RKO (cell line): ENCODE measurements at regions not wholly inside any gene's neighbourhood (a gene's known extent, or its start where the extent isn't known, plus 50 kb on each side); places are given as distances from the start of the nearest gene placed in this dataset.

ENCODE experiments used
- DNase-seq: peaks from one replicate; pipeline ENCODE4 v3.0.0-alpha.2; 2016; ENCODE audit warnings: low spot score

DNA sequence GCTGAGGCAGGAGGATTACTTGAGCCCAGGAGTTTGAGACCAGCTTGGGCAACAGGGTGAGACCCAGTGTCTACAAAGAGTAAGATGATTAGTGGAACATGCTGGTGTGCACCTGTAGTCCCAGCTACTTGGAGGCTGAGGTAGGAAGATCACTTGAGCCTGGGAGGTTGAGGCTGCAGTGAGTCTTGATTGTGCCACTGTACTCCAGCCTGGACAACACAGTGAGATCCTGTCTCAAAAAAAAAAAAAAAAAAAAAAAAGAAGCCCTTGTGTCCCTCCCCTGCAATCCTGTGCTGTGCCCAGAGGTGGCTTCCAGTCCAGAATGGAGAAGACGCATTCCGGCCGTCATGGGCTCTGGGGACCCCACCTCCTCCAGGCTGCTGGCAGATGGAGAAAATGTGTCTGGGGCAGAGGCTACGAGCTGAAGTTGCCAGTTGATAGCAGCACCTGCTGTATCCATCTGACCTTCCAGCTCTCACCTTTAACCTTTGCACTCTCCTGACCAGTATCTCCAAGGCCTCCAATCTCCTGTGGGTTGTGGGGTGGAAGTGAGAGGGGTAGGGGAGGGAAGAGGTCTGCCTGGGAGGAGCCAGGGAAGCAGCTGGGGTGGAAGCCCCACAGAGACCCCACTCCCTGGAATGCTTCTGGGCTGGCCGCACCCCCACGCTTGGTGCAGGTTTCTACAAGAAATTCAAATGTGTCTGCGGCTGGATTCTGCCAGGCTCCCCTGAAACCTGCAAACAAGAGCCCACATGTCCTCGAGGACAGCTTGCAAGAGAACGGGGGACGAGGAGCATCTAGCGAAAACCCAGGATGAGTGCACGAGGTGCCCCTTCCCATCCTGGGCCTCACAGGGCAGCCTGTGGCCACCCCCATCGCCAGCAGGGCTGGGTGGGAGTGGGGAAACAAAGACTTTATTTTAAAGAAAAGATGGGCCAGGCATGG, 148.3 kb upstream of the IER5L start:
- DNase-seq, result no peak

DNA sequence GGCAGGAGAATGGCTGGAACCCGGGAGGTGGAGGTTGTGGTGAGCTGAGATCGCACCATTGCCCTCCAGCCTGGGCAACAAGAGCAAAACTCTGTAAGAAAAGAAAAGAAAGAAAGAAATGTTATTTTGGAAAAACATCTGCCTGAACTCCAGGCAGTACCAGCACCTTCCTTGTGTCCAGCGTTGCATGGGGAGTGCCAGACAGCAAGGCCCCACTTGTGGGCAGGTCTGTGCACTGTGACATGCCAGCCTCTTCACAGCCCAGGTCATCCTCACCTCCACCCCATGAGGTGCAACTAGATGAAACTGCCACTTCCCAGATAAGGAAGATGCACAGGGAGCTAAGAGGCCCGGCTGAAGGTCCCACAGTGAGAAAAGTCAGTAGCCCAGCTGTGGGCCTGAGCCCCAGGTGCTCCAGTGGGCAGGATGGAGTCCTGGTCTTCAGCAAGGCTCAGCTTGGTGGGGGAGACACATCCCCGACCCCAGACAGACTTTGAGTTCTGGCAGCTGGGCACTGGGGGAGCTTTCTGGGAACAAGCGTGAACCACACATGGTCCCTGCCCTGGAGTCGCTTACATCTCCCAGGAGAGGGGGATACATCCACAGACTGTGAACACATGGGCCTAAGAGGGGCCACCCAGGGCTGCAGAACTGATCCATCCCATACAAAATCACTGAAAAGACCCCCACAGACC, 146.9 kb upstream of the IER5L start:
- DNase-seq, result no peak

DNA sequence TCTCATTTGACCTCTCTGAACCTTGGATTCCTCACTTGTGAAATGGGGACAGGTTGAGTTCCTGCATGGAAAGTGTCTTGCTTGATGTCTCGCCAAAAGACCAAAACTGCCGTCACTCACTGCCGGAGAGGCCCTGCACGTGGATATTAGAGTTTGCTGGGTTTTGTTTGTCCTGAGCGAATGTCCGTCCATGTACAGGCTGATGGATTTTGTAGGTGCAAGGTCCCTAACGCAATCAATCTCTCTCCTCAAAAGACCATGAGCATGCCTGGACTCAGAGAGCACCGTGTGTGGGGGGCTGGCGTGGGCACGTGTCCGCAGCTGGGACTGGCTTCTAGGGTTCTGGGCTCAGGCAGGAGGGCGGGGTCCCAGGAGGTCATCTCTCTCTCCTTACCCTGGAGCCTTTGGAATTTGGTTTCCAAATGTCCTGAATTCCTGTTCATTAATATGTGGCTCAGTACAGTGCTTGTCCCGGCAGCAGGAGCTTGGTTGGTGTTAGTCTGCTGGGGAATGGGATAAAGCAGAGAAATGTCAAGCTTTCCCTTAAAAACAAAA, 146.0 kb upstream of the IER5L start:
- no peak for DNase-seq

DNA sequence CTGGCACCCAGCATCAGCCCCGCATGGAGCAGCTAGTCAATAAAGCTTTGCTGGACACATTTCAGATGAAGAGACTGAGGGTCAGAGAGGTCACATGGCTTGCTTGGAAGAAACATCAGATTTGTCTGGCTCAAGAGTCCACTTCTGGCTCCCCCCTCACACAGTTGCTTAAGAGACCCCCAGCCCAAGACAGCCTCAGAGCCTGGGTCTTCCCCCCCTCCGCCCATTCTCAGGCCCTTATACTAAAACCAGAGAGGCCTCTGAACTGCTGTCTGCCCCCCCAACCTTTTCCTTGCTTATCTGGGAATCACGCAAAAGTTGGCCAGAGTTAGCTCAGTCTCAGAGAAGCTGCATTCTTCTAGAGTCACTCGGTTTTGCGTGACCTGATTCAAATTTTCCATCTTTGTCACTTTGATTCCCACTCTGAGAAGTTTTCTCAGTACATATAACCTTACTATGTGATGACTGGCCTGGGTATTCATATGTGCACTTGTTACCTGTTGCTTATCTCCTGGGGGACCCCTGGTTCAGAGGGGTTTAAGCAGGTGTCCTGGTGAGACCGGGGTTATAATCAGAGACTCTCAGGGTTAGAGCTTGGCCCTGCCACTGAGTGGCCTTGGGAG, 145.4 kb upstream of the IER5L start:
- DNase-seq, result no peak

DNA sequence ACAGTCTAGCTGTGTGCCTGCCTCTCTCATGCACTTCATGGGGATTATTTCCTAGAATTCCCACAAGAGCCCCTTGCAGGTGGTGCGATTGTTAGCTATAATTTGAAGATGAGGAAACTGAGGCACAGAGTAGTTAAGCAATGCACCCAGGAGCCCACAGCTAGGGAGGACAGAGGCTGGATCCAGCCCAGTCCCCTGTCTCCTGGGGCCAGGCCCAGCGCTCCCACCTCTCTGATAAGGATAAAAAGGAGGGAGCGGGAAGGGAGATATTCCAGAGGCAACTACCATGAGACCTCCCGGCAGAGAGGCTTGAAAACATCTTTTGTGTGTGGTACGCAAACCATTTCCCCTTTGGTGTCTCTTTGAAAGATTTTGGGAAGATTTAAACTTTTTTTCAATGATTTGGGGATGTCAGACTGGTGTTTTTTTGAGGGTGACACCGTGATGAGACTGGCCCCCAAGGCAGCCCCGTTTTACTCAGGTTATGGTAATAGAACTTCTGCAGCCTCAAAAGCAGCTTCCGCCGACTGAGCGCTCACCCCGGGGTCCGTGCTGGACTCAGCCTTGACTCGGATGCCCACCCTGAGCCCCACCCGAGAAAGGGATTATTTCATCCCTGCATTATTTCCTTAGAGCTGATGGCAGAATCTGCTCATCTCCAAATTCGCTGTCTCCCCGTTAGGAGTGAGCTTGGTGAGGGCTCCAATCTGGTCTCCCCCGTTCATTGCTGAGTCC, 144.7 kb upstream of the IER5L start:
- no peak for DNase-seq

DNA sequence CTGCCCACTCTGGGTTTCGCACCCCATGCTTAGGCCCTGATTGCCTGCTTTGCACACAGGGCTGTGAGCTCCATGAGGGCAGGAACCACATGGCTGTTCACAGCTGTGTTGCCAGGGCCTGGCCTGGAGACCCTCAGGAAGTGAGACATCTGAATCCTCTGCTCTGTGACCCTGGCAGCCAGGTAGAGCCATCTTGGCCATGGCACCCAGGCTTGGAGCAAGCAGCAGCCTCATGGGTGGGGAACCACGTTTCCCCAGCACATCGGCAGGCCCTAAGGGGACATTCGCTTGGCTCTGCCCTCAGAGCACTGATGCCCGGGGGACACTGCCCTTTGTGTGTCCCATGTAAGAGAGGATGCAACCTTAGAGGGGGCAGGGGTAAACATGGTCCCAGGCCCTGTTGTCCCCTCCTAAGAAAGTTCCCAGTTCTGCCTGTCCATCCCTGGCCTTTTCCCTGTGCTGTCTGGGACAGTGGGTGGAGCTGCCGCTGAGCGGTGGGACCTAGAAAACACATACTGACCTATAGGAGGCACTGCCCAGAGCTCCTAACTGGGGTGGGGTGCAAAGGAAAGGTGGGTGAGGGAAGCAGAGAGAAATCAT, 144.1 kb upstream of the IER5L start:
- DNase-seq, result no peak

DNA sequence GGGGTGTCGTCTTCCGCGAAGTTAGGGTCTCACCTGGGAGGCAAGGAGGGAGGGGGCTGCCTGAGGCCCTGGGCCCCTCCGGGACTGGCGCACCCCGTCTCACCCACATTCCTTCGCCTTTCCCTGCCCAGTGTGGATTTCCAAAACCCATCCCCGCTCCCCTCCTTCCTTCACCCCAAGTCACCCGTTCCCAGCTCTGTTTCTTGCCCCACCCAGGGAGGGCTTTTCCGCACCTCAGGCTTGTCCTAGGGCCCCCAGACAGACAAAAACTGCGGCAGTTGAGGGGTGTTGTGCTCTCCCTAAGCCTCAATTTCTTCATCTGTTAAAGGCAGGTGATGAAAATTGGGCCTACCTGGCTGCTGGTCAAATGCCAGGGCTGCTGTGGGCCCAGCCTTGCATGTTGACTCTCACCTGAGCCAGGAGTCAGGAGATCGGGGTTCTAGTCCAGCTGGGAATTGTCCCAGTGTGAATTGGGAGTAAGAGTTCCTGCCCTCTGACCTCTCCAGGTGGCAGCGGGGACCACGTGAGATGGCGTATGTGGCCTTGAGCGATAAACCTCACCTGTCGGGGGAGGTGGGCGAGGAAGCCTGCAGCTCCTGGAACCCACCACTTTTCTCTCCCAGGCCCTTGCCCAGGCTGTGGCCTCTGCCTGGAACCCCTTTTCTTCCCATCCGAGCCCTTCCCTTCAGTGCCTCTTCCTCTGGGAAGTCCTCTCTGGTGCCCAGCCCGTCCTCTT, 143.4 kb upstream of the IER5L start:
- no peak for DNase-seq

DNA sequence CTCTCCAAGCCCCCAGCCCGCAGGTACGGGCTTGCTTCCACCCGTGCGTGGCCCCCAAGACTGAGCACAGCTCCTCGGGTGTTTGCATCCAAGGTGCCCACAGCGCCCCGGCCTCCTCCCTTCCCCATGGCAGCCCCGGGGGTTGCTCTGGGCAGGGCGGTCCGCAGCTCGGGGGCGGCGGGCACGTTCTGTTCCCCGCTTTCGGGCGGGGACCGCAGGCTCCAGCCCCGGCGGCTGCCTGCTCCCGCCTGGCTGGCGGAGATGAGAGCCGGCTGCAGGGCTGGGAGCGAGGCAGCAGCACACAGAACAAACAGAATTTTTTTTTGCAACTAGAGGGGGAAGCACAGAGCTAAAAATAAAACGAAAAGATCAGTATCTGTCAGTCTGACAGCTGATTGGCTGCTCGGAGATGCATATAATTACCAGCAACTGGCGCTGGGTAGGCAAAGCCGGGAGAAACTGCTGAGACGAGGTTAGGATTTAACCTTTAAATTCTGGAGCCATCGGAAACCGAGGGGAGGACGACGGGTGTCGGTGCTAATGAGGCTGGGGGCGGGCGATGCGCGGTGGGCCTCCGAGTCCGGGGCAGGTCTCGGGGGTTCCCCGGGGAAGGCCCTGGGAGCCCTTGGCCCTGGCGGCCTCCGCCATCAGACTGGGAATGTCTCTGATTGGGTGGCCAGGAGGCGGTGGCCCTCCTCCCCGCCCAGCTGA, 142.7 kb upstream of the IER5L start:
- DNase-seq, result no peak

DNA sequence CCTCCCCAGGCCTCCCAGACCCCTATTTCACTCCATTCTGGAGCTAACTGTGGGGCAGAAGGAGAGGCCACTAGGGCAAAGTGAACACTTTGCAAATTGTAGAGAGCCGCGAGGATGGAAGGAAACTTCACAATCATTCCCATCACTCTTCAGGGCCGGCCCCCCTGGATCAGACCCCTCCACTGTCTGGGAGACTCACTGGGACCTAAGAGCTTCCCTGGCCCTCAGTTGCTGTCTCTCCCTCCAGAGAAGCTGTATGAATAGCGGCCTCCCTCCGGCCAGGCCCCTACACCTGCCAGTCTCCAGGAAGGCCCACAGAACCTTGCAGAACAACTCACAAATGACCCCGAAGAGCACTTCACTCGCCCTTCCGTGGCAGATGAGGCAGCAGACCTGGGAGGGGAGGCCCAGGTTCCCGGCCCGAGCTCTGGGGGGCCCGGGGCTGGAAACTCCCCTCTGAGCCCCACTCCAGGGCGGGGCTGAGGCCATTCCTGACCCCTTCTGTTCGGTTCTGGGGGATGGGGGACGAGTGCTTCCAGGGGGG, 141.9 kb upstream of the IER5L start:
- no peak for DNase-seq

DNA sequence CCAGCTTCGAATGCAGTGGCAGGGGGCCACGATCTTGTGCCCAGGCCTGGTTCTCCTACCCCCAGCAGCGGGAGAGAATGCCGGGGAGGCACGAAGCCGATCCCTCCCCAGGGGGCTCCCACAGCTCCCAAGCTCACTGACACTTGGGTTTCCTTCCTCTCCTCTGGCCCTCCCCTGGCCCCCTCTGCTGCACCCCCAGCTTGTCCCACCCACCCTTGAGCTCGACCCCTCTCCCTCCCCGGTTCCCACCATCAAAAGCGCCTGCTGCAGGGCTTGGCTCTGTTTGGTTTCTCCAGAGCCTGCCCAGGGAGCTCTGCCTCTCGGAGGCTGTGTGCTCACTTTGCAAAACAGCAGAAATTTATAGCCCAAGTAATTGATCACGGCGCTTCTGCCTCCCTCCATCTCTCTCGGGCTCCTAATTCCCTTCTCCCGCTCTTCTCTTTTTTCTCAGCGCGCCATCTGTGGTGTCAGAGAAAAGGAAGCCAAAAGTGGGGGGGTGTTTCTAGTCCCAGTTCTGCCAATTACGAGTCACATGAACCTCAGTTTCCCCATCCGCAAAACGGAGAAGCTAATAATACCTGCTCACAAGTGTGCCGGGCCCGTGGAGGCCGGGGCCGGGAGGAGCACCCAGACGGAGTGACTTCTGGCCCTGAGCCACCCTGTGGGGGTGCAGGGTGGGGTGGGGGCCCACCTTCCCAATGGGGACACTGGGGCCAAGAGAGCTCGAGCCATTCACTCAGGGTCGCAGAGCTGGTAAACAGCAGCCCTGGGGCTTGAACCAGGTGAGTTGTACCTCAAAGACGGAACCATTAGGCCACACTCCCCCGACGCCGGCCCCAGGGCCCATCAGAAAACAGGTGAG, 141.2 kb upstream of the IER5L start:
- DNase-seq, result no peak

DNA sequence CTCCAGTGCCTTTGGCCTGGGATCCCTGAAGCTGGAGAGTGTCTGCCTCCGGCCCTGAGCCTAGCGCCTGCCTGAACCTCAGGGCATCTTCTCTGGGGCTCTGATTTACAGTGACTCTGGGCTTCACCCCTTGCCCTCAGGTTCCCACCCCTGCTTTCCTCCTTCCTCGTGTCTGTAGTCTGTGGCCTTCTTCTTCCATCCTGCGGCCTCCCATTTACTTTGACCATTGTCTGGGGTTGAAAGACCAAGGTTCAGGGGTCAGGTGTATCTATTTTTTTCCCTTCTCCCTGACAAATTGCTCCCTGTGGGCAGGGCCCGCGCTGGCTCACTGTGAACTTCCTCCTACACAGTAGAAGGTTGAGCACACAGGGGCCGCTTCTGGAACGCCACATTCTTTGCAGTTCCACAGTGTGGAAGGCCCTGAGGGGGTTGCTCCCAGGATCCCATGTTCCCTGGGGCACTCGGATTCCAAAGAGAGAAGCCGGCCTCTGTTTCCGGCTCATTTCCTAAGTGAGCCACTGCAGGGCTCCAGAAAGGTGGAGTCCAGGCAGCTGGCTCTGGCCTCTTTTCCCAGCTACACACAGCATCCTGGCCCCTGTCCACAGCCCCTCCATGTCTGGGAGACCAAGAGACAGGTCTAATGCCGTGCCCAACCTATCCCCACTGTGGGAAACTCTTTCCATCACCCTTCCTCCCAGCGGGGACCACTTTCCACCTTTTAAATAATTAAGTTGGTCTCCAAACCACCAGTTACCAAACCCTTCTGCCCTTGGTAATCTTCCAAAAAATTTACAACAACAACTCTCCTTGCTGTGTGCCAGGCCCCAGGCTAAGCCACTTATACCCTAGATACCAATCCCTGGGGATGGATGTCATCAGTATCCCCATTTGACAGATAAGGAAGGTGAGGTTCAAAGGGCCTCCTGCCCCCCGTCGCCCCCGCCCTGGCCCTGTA, 140.3 kb upstream of the IER5L start:
- no peak for DNase-seq

DNA sequence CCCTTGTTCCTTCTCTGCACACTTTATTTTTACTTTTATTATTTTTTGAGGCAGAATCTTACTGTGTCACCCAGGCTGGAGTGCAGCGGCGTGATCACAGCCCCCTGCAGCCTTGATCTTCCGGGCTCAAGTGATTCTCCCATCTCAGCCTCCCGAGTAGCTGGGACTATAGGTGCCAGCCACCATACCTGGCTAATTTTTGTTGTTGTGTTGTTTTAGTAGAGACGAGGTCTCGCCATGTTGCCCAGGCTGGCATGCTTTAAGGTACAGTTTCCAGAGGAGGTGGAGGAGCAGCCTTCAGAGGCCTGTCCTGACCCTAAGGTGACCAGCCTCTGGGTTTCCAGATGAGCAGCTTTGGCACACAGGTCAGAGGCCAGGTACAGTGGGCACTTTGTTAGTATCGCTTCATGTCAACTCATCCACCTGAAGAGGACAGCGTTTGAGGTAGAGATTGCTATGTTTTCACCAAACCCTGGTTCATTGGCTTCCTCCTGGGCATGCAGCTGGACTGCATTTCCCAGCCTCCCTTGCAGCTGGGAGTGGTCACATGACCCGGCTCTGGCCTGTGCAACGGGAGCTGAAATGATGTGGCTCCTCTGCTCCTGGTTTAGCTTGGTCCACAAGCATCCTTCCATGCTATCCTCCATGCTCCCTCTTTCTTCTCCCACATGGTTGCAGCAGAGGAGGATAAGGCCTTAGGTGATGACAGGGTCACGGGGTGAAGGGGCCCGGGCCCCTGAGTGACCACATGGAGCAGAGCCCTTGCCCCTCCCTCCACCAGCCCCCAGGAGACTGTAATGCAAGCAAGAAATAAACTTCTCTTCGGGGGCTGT, 139.3 kb upstream of the IER5L start:
- DNase-seq, result peak; percentile 71

DNA sequence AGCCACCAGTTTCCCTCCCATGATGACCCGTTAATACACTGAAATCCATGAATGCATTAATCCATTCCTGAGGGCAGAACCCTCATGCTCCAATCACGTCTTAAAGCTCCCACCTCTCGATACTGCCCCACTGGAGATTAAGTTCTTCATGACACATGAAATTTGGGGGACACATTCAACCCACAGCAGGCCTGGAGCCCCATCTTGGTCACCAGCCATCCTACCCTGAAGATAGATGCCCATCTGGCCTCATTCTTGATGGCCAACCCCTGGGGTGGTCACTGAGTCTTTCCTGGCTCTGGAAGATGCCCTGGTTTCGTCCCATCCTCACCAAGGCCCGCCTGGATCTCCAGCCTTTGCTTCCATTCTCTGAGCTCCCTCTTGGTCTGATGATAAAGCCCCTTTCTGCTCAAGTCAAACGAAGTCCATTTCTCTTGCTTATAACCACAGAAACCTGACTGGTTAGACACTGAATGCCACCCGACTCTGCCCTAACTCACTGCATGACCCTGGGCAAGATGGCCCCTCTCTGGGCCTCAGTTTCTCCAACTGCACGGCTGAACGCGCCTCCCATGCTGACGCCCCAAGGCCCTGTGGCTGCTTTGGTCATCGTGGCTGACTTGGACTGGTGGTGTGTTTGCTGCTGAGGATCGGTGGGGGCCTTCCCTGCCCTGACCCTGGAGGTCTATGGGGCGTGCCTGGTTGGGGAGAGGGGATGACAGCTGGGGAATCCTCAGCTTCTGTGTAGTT, 138.4 kb upstream of the IER5L start:
- no peak for DNase-seq

DNA sequence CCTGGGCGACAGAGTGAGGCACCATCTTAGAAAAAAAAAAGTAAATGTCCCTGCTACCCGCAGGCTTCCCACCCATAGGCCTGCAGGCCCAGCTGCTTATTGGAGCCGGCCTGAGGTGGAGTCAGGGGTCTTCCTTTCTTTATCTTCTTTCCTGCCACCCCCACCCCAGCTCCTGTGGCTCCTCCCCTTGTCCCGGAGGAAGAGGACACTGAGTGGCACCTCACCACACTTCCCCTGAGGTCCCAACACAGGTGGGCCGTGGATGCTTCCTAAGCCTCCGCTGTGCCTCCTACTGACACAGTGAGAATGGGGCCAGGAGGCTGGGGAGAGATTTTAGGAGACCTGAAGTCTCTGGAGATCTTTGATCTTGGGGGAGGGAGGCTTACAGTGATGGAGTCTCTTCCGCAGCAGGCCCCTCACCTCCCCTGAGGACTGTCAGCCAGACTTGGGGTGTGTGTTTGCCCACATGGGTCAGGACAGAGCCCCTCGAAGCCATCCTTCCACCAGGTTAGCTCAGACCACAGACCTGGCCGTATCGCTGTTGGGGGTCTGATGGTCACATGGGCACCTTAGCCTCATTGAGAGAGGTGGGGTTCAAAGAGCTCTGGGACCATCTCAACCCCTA, 135.4 kb upstream of the IER5L start:
- DNase-seq, result no peak

DNA sequence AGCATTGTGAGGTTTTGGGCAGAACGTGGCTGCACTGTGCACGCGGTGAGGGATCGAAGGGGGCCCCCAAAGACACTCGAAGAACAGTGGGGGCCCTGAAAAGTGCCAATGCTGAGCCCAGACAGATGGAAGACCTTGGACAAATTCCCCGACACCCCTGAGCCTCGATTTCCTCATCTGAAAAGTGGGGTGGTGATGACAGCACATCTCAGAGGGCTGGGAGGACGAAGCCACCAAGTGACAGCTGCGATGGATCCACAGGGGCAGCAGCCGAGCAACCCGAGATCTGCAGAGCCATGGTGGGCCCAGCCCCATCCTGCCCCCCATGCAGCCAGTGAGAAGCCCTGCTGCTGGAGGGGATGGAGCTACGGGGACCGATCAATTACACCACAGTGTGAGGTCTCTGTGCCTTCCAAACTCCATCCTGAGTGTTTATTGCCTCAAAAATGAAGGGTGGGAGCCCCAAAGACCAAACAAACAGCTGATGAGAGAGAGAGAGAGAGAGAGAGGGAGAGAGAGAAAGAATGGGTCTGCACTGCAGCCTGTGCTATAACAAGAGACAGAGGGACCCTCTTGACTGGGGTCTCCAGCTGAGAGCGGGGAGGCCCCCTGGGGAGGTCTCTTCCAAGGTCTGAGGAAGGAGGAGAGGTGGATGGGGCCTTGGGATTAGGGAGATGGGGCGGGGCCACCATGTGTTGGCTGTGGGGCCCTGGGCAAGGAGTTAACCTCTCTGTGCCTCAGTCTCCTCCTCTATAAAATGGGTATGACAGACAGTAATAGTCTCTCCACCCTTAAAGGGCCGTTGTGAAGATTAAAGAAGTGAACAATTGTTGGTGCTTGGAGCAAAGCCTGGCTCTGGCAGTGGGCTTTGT, 134.4 kb upstream of the IER5L start:
- no peak for DNase-seq
